Memory B cell (primary cell): ENCODE measurements at regions not wholly inside any gene's neighbourhood (a gene's known extent, or its start where the extent isn't known, plus 50 kb on each side); places are given as distances from the start of the nearest gene placed in this dataset.

Source experiments
- ATAC-seq: fragments of 150-1000 bp; cut with Tn5 transposase; 2 replicates; pipeline ENCODE4 v1.10.0; 2021; ENCODE audit warnings: low read depth, mild to moderate bottlenecking, moderate library complexity
- DNase-seq, 2 donors: peaks; one replicate each; pipeline ENCODE4 v3.0.0; 2022; ENCODE audit warnings: low spot score in 2 of 2
- H3K27ac Mint-ChIP-seq: one replicate; pipeline ENCODE4 v1.8.0; 2022; ENCODE audit warnings: mild to moderate bottlenecking, moderate library complexity, mixed read lengths
- H3K27me3 Mint-ChIP-seq: one replicate; pipeline ENCODE4 v1.8.0; 2022; ENCODE audit warnings: mixed read lengths
- H3K36me3 Mint-ChIP-seq: one replicate; pipeline ENCODE4 v1.8.0; 2022; ENCODE audit warnings: mild to moderate bottlenecking, mixed read lengths
- H3K4me1 Mint-ChIP-seq: one replicate; pipeline ENCODE4 v1.8.0; 2022; ENCODE audit warnings: mixed read lengths
- H3K4me3 Mint-ChIP-seq: one replicate; pipeline ENCODE4 v1.8.0; 2022; ENCODE audit warnings: mild to moderate bottlenecking, moderate library complexity, mixed read lengths
- H3K9me3 Mint-ChIP-seq: one replicate; pipeline ENCODE4 v1.8.0; 2022; ENCODE audit warnings: mixed read lengths

DNA sequence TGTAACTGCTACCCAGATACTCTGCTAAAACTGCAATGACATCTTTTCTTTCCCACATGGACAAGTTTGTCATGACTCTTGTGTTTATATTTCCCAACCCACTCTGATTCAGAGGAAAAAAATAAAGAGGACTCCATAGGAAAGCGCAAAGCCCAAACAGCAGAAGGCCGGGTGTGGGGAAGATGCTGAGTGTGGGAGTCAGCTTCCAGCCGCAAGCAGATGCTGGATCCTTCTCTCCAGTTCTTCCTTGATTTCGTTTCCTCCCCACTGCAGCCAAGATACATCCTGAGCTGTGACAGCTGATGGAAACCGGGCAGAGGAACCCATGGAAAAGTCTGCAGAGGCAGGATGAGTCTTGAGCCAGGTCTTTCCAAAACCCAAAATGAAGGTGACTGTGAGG is 498.2 kb downstream of the PLPP3 start:
- Mint-ChIP-seq H3K4me1 (no peaks in the 10 kb centered on the region), H3K27me3 (peaks cover 2% of the 10 kb centered on the region), H3K4me3 (no peak overlapping the region), H3K27ac (no peak overlapping the region), H3K36me3 (no peaks in the 10 kb centered on the region), H3K9me3 (no peaks in the 10 kb centered on the region)
- ATAC-seq = no peak
- no peak for DNase-seq

DNA sequence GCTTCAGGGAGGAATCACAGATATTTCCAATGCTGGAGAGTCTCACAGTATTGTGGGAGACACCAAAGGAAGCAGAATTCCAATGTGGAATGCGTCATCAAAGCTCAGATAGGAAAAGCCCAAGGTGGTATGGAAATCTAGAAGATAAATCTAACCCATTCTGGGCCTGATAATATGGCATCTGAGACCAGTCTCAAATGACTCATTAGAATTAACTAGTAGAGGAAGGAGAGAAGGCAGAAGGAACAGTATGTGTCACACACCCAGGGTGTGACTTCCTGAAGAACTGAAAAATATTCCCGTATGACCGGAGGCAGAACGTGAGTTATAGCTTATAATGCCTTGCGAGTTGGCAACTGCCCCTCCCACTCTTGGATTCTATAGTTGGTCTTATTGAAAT is 499.2 kb downstream of the PLPP3 start:
- H3K4me3 Mint-ChIP-seq = no peak overlapping the region
- no peak for ATAC-seq
- H3K9me3 Mint-ChIP-seq = peaks cover 2% of the 10 kb centered on the region
- peaks cover 2% of the 10 kb centered on the region for H3K27me3 Mint-ChIP-seq
- DNase-seq = no peak
- no peaks in the 10 kb centered on the region for H3K4me1 Mint-ChIP-seq
- H3K27ac Mint-ChIP-seq = no peak overlapping the region
- H3K36me3 Mint-ChIP-seq = no peaks in the 10 kb centered on the region

DNA sequence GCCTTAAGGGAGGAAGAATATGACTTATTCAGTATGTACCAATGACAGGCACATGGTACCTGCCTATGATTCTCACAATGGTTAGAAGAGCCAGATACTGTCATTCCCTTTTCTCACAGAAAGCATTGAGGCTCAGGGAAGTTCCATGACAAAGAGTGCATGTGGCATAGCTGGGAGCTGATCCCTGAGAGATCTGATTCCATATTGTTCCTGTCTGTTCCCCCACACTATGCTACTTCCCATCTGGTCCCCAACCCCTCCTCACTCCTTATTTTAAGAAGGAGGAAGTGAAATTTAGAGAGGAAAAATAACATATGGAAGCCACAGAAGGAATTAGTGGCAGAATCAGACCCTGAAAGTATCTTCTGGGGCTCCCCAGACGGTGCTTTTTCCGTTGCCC is 500.0 kb downstream of the PLPP3 start:
- no peak overlapping the region for H3K27ac Mint-ChIP-seq
- no peak overlapping the region for H3K4me3 Mint-ChIP-seq
- no peaks in the 10 kb centered on the region for H3K4me1 Mint-ChIP-seq
- no peak for DNase-seq
- no peaks in the 10 kb centered on the region for H3K36me3 Mint-ChIP-seq
- H3K27me3 Mint-ChIP-seq = peaks cover 2% of the 10 kb centered on the region
- ATAC-seq = no peak
- H3K9me3 Mint-ChIP-seq = peaks cover 2% of the 10 kb centered on the region

DNA sequence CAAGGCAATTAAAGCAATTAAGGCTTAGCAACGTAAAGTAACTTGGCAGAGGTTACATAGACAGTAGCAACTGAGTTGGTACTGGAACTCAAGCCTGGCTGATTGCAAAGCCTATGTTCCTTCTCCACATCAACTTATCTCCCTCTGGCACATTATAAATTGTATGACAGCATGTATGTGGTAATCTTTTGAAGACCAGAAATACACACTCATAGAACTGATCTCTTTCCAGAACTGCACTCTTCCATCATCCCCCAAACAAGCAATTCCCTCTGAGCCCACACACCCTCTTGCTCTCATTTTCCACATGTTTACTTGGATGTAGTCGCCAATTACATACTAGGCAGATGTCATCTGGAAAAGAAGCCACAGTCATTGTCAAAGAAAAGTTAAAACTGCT is 502.2 kb downstream of the PLPP3 start:
- DNase-seq (no peak), ATAC-seq (no peak)
- Mint-ChIP-seq H3K9me3 (peaks cover 2% of the 10 kb centered on the region), H3K4me3 (no peak overlapping the region), H3K27ac (no peak overlapping the region), H3K27me3 (peaks cover 2% of the 10 kb centered on the region), H3K4me1 (no peaks in the 10 kb centered on the region), H3K36me3 (no peaks in the 10 kb centered on the region)

DNA sequence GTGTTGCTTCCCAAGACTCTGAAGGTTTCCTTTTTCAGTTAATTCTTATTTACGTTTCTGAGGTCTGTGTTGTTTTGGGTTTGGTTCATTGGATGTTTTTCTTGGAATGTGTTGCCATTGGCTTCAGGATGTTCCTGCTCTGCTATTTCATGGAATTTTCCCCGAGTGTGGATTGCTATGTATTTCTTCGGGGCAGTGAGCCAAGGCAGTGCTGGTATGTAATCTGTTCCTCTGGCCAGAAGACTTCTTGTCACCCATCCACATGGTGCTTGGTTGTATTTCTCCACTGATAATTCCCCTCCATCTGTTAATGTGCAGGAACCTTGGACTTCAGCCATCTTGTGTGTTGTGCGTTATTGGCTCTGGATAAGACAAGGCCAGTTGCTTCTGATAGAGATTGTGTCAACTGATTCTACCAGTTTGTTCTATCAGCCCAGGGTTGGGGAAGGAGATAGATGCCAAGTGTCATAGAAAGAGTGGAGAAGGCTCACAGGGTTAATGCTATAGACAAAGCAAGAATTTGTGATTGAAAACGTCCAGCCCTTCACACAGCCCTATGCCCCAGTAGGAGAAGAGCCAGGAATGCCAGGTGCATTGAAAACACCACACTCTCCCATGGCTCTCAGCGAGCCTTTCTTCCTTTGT is 505.2 kb downstream of the PLPP3 start:
- no peak for DNase-seq
- no peak overlapping the region for H3K4me3 Mint-ChIP-seq
- peaks cover 2% of the 10 kb centered on the region for H3K9me3 Mint-ChIP-seq
- ATAC-seq = no peak
- no peaks in the 10 kb centered on the region for H3K27me3 Mint-ChIP-seq
- H3K36me3 Mint-ChIP-seq = no peaks in the 10 kb centered on the region
- H3K4me1 Mint-ChIP-seq = no peaks in the 10 kb centered on the region
- H3K27ac Mint-ChIP-seq = no peak overlapping the region

DNA sequence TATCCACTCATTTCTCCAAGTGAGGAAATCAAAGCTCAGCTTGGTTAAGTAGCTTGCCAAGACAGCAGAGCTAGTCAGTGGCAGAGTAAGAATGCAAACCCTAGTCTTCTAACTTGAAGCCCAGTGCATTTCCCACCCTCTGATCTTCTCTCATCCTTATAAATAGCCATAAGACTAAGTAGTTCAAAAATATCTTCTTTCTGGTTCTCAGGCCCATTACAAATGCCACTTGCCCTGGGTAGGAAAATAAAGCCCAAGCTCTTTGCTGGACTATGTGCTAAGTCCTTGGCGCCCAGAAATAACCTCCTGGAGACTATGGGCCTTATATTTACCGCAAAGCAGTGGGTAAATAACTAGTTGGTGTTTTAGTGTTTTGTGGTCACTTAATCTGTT is 505.8 kb downstream of the PLPP3 start:
- DNase-seq = no peak
- no peak overlapping the region for H3K4me3 Mint-ChIP-seq
- H3K4me1 Mint-ChIP-seq = no peaks in the 10 kb centered on the region
- no peaks in the 10 kb centered on the region for H3K27me3 Mint-ChIP-seq
- no peak overlapping the region for H3K27ac Mint-ChIP-seq
- peaks cover 2% of the 10 kb centered on the region for H3K9me3 Mint-ChIP-seq
- ATAC-seq = no peak
- H3K36me3 Mint-ChIP-seq = no peaks in the 10 kb centered on the region

DNA sequence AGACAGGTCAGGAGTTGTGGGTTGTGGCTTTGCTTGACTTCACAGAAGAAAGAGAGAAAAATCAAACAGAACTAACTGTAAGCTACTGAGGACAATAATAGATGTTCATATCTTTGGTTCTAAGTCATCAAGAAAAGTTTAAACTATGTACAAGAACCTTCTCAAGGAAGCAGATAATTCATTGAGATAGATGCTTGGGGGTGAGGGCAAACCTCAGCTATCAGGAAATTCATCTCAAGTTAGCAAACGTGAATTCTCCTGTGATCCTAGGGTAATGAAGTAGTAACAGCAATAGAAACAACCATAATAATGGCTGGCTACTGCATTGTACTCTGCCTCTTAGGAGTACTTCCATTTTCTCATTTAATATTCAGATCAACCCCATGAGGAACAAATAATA is 506.2 kb downstream of the PLPP3 start:
- no peaks in the 10 kb centered on the region for H3K4me1 Mint-ChIP-seq
- no peak overlapping the region for H3K27ac Mint-ChIP-seq
- no peaks in the 10 kb centered on the region for H3K36me3 Mint-ChIP-seq
- ATAC-seq (no peak), DNase-seq (no peak)
- H3K27me3 Mint-ChIP-seq = no peaks in the 10 kb centered on the region
- H3K4me3 Mint-ChIP-seq = no peak overlapping the region
- peaks cover 2% of the 10 kb centered on the region for H3K9me3 Mint-ChIP-seq

DNA sequence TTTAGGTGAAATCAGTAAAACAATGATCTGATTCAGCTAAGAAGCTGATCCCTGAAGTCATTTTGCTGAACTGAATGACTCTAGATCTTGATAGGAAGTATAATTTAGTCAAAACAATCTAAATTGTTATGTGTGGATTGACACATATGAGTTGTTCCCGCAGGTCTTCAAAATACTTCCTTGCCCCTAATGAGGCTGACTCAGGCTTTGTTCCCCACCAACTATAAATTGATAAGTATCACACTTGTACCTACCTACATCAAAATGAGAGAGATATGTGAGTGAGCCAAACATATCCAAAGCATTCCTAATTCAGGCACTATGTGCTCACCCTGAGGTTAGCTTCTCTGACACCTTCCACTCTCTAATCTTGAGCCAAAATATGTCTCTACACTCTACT is 507.1 kb downstream of the PLPP3 start:
- no peak overlapping the region for H3K27ac Mint-ChIP-seq
- H3K36me3 Mint-ChIP-seq = no peaks in the 10 kb centered on the region
- H3K27me3 Mint-ChIP-seq = peaks cover under 1% of the 10 kb centered on the region
- no peaks in the 10 kb centered on the region for H3K4me1 Mint-ChIP-seq
- ATAC-seq = no peak
- DNase-seq = no peak
- peaks cover 2% of the 10 kb centered on the region for H3K9me3 Mint-ChIP-seq
- H3K4me3 Mint-ChIP-seq = no peak overlapping the region

DNA sequence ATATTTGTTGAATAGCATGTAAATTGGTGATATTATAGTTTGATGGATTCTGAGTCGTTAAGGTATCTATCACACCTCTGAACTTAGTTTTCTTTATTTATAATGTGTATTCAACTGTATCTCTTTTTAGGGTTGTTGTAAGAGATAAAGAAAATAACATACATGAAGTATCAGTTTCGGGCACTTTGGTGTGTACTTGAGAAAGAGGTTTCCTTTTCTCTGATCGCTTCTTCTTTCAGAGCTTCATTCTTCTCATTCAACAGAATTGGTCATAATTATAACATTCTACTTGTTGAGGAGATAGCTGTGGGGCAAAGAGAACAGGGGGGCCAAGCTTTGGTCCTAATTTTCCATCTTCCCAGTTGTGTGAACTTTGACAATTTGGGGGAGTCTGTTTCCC is 508.0 kb downstream of the PLPP3 start:
- H3K27ac Mint-ChIP-seq = no peak overlapping the region
- ATAC-seq = no peak
- peaks cover 2% of the 10 kb centered on the region for H3K9me3 Mint-ChIP-seq
- H3K36me3 Mint-ChIP-seq = no peaks in the 10 kb centered on the region
- H3K4me1 Mint-ChIP-seq = no peaks in the 10 kb centered on the region
- peaks cover 3% of the 10 kb centered on the region for H3K27me3 Mint-ChIP-seq
- H3K4me3 Mint-ChIP-seq = no peak overlapping the region
- no peak for DNase-seq

DNA sequence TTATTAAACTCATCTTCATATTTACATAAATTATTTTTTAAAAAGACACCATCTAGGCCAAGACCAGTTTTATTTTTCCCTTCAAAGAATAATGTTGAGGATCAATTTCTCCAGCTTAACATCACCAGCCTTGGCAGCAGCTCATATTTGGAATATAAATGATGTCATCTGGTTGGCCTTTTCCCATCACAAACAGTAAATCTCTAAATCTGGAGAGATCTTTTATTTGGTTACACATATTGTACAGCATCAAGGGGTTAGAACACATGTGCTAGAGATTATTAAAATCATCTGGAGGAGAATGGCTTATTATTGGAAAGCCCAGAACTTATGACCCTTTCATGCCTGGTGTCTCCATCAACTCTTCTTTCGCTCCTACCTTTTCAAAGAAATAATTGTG is 508.8 kb downstream of the PLPP3 start:
- no peak overlapping the region for H3K27ac Mint-ChIP-seq
- no peaks in the 10 kb centered on the region for H3K9me3 Mint-ChIP-seq
- ATAC-seq = no peak
- H3K4me3 Mint-ChIP-seq = no peak overlapping the region
- H3K36me3 Mint-ChIP-seq = no peaks in the 10 kb centered on the region
- no peaks in the 10 kb centered on the region for H3K4me1 Mint-ChIP-seq
- peaks cover 3% of the 10 kb centered on the region for H3K27me3 Mint-ChIP-seq
- no peak for DNase-seq

DNA sequence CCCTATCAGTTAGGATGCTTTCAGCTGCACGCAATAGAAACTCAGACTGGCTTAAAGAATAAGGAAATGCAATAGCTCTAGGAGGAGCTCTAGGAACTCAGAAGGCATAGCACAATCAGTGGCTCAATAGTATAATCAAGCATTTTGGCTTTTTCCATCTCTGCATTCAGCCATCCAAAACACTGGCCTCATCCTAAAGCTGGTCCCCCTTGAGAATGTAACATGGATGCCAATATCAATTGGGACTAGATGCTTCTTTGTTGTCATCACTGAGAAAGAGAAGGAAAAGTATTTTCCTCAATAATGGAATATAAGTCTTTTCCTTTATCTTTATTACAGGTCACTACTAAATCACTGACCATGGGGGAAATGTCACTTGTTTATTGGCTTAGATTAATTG is 509.5 kb downstream of the PLPP3 start:
- no peak overlapping the region for H3K4me3 Mint-ChIP-seq
- ATAC-seq = no peak
- DNase-seq = no peak
- no peaks in the 10 kb centered on the region for H3K4me1 Mint-ChIP-seq
- H3K9me3 Mint-ChIP-seq = no peaks in the 10 kb centered on the region
- H3K36me3 Mint-ChIP-seq = no peaks in the 10 kb centered on the region
- H3K27me3 Mint-ChIP-seq = peaks cover 3% of the 10 kb centered on the region
- no peak overlapping the region for H3K27ac Mint-ChIP-seq

DNA sequence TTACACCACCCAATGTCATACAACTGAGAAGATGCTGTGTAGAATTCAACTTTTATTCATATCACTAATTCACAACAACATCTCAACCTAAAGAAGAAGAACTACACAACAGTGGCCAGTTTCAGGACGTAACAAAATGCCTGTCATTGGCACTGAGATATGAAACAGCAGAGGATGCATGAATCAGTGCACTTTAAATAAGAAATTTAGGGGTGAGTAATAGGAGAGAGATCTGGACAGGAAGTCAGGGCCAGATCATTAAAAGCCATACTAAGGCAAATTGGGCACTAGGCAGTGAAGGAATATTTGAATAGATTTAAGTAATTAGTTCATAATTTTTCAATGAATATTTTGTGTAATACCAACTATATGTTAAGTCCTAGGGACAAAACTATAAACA is 510.5 kb downstream of the PLPP3 start:
- DNase-seq (no peak), ATAC-seq (no peak)
- peaks cover 6% of the 10 kb centered on the region for H3K27me3 Mint-ChIP-seq

DNA sequence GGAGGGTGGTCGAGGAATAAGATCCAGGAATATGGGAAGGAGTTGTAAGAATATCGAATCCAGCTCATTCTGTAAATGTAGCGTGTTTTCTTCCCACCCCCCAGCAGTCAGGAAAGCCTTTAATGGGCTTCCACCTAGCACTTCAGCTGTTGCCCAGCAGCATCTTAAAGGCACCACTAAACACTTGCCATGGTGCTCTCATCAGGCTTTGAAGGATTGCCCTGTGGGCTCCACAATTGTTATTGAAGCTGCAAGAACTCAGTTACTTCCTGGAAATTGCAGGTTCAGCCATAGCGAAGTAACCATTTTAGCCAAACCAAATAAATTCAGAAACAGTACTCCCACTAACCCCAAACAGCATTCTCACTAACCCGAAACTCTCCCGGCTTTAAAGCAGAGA is 511.2 kb downstream of the PLPP3 start:
- no peaks in the 10 kb centered on the region for H3K9me3 Mint-ChIP-seq
- H3K36me3 Mint-ChIP-seq = no peaks in the 10 kb centered on the region
- H3K4me1 Mint-ChIP-seq = no peaks in the 10 kb centered on the region
- peaks cover 7% of the 10 kb centered on the region for H3K27me3 Mint-ChIP-seq
- H3K4me3 Mint-ChIP-seq = no peak overlapping the region
- no peak overlapping the region for H3K27ac Mint-ChIP-seq
- ATAC-seq = no peak
- no peak for DNase-seq

More for the DNA sequence above, 510.5 kb downstream of the PLPP3 start:
- no peak overlapping the region for H3K4me3 Mint-ChIP-seq
- no peak overlapping the region for H3K27ac Mint-ChIP-seq
- H3K4me1 Mint-ChIP-seq = no peaks in the 10 kb centered on the region
- H3K9me3 Mint-ChIP-seq = no peaks in the 10 kb centered on the region
- H3K36me3 Mint-ChIP-seq = no peaks in the 10 kb centered on the region

DNA sequence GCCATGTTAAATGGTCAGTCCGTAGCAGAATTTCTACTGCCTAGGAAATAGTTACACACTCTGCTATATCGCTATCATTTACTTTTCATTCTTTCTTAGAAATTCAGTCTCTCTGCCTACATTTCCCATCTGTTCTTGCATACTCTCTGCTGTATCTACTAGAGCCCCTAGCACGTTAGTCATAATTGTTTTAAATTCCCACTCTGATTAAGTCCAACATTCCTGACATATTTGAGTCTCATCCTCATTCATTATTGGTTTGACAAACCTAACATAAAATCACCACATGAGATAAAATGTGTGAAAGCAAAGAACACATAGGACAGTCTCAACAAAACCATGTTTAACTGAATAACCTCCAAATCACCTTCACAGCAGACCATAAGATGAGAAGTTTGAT is 513.6 kb downstream of the PLPP3 start:
- ATAC-seq (no peak), DNase-seq (no peak)
- H3K4me3 Mint-ChIP-seq = no peak overlapping the region
- no peak overlapping the region for H3K27ac Mint-ChIP-seq
- H3K36me3 Mint-ChIP-seq = no peaks in the 10 kb centered on the region
- peaks cover 7% of the 10 kb centered on the region for H3K27me3 Mint-ChIP-seq
- no peaks in the 10 kb centered on the region for H3K9me3 Mint-ChIP-seq
- peaks cover 9% of the 10 kb centered on the region for H3K4me1 Mint-ChIP-seq

DNA sequence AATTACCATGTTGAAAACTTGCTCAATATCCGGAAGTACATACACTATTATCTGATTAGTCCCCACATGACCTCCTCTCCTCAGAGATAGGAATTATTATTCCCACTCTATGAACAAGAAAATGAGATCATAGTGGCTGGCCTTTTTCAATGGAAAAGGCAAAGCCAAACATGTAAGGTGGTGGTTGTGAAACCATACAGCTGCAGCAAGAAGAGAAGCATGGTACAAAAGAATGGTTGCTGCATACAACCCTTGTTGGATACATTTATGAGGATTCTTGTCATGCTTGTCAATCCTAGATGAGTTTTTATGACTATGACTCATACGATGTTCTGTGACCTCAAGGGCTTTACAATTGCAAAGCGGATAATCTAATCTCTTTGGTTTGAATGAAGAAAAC is 514.7 kb downstream of the PLPP3 start:
- H3K4me3 Mint-ChIP-seq = no peak overlapping the region
- ATAC-seq = no peak
- no peaks in the 10 kb centered on the region for H3K9me3 Mint-ChIP-seq
- peaks cover 9% of the 10 kb centered on the region for H3K4me1 Mint-ChIP-seq
- H3K27ac Mint-ChIP-seq = no peak overlapping the region
- no peak for DNase-seq
- peaks cover 7% of the 10 kb centered on the region for H3K27me3 Mint-ChIP-seq
- H3K36me3 Mint-ChIP-seq = no peaks in the 10 kb centered on the region
